Forelimb muscle (tissue), 1 donor: ENCODE measurements at regions not wholly inside any gene's neighbourhood (a gene's known extent, or its start where the extent isn't known, plus 50 kb on each side); places are given as distances from the start of the nearest gene placed in this dataset.
"Not testable (repeated sequence)": the region's sequence is repeated elsewhere in the genome, so short reads cannot be mapped to it uniquely, and the experiment has no call there.

ENCODE experiments used
- DNase-seq: peaks from one replicate; pipeline ENCODE4 v3.0.0-alpha.2; 2013; ENCODE audit warnings: low read depth

DNA sequence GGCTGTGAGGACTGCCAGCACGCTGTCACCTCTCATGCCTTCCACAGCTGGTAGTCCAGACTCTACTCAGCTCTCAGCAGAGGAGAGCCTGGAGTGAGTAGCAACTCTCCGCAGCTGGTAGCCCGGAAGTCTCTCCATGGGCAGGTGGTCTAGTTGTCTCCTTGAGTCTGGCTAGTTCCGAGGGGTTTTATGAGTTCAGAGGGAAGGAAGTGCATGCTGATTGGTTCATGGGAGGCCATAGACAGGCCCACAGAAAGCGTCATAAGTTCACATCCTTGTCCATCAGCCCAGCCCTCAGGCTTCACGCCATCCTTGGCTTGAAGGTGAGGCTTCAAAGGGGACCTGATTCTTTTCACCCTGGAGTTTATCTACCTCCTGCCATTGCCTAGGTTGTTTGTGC lies 2662.4 kb upstream of the PCDH20 start:
- DNase-seq = no peak

DNA sequence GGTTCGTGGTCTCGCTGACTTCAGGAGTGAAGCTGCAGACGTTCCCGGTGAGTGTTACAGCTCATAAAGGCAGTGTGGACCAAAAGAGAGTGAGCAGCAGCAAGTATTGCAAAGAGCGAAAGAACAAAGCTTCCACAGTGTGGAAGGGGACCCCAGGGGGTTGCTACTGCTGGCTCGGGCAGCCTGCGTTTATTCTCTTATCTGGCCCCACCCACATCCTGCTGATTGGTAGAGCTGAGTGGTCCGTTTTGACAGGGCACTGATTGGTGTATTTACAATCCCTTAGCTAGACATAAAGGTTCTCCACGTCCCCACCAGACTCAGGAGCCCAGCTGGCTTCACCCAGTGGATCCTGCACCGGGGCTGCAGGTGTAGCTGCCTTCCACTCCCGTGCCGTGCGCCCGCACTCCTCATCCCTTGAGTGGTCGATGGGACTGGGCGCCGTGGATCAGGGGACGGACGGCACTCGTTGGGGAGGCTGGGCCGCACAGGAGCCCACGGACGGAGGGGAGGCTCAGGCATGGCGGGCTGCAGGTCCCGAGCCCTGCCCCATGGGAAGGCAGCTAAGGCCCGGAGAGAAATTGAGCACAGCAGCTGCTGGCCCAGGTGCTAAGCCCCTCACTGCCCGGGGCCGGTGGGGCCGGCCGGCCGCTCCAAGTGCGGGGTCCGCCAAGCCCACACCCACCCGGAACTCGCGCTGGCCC lies 2661.6 kb upstream of the PCDH20 start:
- DNase-seq = not testable (repeated sequence)

DNA sequence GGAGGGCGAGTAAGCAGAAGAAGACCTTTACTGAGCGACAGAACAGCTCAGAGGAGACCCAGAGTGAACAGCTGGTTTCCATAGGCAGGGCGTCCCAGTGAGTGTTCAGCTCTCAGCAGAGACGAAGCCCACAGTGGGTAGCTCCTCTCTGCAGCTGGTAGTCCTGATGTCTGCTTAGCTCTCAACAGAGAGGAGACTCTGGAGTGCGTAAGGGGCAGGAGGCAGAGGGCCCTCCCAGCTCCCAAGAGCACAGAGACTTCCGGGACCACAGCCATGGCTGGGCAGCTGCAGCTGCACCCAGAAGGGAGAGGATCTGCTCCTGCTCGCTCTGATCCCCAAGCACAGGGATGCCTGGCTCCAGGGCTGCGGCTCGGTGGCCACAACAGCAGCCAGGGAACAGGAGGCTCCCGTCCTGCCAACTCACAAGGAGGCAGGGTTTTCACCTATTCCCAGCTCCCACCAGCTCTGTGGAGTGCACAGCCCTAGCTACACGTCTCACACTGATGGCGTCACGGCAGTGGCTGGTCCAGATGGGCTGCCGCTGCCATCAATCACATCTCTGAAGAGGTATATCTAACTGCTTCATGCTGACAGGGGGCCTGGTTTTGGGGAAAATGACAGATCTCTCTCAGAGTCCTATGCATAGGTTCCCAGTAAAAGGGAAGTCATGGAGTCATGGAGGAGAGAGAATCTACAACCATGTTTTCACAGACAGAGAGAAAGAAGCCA lies 2660.1 kb upstream of the PCDH20 start:
- no peak for DNase-seq

DNA sequence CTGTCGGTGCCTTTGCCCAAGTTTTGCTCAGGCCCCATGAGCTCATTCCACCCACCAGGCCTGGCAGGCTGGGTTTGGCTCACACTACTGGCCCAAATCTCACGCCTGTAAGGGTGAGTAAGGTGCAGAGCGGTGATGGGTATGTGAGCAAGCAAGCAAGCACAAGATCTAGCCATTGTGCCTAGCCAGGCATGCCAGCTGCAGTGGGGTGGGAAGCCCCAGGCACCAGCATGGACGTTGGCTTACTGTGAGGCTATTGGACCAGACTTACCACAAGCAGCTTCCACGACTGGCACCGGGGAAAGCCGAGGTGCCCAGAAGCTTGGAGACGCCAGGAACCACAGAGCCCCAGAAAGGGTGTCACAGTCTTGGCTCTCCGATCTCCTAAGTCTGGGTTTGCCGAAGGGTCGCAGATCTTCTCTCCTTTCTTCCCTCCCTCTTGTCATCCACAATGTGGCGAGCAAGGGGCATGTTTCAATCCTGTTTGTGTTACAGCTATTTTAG lies 2659.4 kb upstream of the PCDH20 start:
- DNase-seq = no peak

DNA sequence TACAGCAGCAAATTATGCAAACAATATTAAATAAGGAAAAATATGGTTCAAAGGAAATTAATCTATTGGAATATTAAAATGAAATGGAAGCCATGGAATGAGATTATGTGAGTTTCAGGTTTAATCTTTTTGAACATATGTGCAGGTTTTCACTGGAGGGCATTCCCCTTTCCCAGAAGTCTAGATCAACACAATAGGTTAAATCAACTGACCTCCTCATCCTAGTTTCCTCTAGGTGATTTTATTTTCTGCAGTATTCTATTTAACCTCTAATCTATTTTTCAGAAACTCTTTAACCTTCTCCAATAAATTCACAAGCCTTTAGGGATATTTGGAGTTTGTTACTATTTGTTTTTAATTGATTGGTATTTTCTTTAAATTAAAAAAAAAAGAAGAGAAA lies 2657.6 kb upstream of the PCDH20 start:
- no peak for DNase-seq

DNA sequence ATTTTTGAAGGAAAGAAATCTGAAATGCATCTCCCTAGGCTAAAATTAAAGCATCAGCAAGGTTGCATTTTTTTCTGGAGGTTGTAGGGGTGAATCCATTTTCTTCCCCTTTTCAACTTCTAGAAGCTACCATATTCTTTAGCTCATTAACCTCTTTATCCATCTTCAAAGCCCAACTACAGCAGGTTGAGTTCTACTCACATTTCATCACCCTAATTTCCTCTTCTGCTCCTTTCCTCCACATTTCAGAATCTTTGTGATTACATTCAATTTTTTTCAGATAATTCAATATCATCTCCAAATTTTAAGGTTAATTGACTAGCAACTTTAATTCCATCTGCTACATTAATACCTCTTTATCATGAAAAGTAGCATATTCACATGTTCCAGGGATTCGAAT lies 2655.7 kb upstream of the PCDH20 start:
- DNase-seq = no peak

DNA sequence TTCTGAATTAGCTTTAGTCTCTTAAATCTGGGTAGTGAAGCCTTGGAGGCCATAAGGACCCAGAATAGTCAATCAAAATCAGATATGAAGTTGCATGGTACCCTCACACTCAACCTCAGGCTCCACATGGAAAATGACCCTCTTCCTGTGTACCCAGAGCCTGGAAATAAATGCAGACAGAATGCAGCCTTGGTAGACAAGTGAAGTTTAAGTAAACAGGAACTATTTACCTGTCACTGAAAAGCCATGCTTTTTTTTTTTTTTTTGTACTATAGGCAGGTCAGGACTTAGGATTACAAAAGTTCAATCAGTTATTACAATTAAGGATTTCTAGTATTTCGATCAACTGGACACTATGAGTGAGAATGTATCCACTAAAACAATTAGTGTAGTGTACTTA lies 2654.2 kb upstream of the PCDH20 start:
- no peak for DNase-seq

DNA sequence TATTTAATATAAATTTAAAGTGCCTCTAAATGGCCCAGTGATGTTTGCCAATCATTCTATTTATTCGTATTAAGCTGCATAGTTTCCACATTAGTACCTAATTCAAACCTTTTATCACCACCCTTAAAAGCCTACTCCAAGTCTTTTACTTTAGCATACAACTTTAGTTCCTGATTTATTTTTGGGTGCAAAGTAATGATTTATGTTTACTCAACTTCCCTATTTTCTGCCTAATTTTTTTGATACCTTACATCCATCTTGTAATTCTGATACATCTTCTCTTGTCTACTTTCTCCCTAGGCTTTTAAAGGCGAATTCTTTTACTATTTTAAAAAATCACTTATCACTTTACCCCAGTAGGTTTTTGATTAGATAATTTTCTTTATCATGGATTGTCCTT lies 2651.1 kb upstream of the PCDH20 start:
- DNase-seq = no peak

DNA sequence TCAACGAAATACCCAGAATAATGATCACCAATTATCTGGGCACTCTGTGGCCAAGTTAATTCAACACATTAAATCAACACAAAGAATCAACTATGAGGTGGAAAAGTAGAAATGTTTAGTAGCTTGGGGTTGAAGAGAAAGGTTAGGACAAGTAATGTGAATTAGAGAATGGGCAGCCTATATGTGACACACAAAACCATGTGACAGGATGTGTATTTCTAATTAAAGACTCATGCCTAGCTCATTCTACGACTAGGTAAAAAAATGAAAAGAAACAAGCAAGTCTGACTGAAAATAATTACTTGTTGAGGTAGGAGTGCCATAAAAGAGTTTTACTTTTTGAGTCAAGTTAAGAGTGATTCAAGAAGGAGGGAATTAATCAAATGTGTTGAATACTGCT lies 2646.0 kb upstream of the PCDH20 start:
- DNase-seq = no peak

DNA sequence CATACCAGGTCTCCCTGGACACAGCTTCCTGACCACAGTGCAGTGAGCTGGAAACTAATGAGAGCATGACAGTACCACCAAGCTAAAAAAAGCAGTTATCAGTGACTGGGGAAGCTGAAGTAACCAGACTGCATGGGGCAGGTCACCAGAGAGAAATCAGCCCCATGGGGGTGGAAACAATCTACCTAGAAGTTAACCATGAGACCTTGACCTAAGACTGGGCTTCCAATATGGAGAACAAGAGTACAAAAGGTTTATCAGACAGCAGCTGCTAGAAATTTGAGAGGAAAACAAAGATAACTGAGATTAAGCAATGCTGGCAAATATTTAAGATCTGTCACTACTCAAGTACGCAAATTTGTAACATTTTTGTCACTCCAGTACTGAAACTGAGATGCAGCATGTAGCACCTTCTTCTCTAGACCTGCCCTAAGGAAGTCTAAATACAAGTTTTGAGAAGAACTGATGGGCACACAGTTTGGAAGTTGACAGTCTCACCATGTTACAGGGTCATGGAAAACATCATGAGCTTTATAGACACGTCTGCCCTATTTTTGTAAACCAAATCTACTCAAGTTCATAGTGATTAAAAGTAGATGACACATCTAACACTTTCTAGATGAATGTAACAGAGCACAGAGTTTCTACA lies 2641.8 kb upstream of the PCDH20 start:
- DNase-seq = no peak

DNA sequence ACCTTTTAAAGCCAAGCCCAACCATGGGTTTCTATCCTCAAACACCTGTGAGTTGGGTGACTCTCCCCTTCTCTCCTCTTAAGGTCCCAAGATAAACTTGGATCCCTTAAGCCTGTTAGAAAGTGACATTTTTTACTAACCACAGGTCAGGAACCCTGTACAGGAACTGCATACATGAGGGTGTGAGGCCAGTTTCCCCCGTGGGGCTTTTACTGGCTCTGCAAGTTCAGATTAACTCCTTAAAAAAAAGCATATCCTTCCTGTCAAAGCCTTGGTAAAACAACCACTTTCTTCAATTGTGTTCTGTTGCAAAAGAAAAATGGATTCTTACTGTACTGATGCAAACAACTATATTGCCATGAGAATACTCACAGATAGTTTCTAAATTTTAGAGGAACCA lies 2638.7 kb upstream of the PCDH20 start:
- no peak for DNase-seq

DNA sequence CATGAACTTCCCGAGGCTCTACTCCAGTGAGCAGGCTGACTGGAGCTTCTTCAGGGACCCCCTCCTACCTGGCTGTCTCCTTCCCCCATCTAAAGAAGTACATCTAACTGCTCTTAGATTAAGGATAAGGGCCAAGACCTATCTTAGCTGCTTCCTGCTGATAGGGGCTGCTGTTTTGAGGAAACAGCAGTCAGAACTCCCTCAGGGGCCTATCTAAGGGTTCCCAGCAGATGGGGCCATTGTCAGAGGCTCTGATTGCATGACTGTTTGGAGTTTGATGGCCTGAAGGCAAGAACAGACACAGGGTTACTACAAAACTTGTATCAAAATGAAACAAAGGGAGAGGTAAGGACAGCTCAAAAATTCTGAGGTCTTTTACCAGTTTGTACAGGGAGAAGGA lies 2636.9 kb upstream of the PCDH20 start:
- no peak for DNase-seq

DNA sequence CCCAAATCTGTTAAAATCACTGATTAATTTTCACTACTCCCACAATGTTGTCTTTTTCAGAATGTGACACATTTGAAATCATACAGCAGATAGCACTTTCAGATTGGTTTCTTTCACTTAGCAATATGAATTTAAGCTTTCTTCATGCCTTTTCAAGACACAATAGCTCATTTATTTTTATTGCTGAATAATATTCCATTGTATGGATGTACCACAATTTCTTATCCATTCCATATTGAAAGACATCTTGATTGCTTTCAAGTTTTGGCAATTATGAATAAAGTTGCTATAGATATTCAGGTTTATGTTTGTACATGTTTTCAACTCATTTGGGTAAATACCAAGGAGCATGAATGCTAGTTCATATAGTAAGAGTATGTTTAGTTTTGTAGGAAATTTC lies 2635.6 kb upstream of the PCDH20 start:
- DNase-seq = no peak

DNA sequence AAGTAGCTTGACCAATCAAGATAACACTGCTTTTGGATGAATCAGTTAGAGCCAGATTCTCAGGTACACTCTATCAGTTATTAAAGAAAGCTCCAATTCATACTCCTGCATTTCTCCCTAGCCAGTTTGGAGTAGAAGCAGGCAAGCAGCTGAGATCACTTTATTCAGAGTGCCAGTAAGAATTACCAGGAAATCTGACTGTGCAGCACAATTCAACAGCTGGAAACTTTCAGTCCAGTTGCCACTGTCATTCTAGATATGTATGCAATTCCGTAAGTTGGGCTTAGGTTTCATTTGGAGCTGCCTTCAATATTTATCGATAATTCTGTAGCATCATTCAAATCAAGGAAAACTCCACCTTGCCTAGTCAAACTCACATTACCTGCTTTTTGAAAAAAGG lies 2625.6 kb upstream of the PCDH20 start:
- peak; percentile 14 for DNase-seq

DNA sequence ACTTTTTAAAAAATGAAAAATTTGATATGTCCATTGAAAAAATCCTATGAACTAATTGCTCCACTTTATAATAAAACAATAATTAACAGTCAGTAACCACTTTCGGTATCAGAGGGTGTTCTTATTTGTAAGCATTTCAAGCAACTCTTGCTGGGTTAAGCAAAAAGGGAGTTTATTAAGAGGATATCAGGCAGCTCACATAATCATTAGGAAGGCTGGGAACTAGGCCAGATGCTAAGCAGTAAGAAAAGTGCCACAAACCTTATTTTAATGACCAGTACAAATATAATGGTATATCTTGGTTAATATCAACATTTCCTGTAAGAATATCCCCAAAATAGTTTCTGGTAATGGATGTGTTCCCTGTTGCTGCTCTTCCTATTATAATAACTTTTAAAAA lies 2618.3 kb upstream of the PCDH20 start:
- DNase-seq = no peak

DNA sequence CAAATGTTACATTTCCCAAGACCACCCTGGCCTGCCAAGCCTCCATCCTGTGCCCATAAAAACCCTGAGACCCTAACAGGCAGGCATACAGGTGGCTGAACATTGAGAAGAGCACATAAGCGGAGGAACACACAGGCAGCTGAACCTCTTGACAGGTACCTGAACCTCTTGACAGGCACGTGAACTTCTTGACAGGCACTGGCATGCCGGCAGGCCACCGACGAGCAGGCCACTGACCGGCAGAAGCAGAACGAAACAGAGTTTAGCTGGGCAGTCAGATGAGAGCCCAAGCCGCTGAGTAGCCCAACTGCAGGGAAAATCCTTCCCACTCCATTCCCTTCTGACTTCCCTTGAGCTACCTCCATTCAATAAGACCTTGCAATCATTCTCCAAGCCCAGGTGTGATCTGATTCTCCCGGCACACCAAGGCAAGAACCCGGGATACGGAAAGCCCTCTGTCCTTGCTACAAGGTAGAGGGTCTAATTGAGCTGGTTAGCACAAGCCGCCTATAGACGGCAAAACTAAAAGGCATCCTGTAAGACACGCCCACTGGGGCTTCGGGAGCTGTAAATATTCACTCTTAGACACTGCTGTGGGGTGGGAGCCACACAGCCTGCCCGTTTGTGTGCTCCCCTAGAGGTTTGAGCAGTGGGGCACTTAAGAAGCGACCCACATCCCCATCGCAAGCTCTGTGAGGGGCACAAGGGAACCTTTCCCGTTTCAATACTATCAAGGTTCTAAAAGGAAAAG lies 2613.9 kb upstream of the PCDH20 start:
- no peak for DNase-seq

DNA sequence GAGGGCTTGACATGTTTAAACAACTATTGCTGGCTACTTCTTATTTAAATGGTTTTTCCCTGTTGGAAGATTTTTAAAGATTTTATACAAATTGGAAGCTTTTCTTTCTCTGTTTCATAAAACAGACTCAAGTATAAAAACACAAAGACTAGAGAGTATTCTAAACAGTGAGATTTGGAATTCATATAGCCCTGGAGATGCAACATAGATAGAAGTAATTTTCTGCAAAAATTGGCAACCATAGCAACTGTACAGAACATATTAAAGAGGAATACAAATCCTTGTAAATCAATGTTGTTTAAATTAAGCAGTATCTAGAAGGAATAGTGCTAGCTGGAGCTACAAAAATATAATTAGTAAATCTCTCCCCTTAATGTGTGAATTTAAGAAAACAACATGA lies 2612.9 kb upstream of the PCDH20 start:
- DNase-seq = no peak

DNA sequence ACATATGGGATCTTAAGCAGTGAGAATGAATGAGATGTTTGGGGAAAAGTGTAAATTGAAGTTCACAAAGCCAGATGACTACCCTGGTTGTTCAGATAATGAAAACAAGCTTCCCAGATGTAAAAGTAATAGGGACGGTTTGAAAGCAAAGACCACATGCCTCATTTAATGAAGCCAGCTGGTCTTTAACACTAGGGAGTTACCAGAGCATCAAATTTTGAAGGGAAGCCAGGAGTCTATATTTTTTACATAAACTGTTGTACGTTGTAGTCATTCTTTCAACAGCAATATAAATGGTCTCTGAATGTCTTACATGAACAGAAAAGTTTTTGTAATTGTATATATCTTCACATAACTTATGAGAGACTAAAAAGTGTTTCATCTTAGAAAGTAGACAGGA lies 2604.5 kb upstream of the PCDH20 start:
- DNase-seq = no peak

DNA sequence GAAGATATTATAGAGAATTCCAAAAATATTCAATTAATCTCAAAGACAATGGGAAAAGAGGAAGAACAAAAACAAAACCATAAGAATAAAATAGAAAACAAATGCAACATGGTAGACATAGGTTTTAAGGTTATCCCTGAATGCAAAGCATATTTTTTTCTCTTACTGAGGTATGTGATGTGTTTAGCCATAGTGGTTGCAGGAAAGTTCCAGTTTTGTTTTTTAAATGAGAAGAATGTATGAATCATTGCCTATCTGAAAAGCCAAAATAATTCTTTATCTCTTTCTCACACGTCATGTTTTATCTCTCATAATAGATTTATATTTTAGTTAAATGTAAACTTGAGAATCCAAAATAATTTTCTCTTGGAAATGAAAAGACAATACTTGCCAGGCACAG lies 2591.7 kb upstream of the PCDH20 start:
- no peak for DNase-seq

DNA sequence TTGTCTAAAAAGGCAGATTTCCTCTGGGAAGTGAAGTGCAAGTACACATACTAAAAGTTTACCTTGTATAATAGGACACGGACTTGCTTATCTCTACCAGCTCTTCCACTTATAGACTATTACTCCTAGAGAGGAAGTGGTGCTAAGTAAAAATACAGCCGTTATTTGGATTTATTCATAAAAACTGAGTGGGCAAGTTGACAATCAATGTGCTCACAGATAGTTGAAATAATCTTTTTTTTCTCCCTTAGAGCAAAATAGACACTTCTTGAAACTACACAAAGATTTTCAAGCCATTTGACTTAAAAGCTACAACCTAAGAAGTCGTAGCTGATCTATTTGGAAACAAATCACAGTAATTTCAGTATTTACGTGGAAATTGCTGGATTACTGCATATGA lies 2584.7 kb upstream of the PCDH20 start:
- no peak for DNase-seq

DNA sequence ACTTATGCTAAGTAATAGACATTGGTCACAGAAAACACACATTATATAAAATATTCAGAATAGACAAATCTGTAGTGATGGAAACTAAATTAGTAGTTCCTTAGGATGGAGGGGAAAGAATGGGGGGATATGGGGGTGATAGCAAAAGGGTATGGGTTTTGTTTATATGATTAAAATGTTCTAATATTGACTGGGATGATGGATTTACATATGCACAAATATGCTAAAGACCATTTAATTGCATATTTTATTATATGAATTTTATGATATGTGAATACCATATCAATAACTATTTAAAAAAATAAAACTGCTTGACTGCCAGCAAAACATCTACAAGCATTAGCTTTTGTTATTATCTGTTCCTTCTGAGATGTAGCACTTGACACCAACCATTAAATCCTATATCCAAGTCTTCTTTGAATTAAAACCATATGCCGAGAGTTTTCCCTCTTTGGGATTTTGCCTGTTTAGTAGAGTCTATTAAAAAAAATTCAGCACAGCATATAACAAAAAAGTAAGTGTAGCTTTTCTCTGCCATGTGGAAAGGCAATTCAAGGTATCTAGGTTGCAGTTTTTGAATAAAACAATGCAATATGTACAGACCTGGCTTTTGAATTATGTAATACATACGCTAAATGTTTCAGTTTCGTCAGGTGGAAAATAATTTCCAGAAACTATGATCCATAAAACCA lies 2584.1 kb upstream of the PCDH20 start:
- DNase-seq = no peak

DNA sequence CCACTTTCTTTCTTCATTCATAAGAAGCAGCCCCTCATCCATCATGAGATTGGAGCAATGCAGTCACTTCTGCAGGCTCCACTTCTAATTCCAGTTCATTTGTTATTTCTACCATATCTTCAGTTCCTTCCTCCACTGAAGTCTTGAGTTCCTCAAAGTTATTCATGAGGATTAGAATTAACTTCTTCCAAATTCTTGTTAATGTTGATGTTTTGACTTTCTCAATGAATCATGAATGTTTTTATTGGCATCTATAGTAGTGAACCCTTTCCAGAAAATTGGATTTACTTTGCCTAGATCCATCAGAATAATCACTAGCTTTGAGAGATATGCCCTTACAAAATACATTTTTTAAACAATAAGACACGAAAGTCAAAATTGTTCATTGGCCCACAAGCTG lies 2567.7 kb upstream of the PCDH20 start:
- no peak for DNase-seq
